GM18909 (cell line): ENCODE measurements at regions not wholly inside any gene's neighbourhood (a gene's known extent, or its start where the extent isn't known, plus 50 kb on each side); places are given as distances from the start of the nearest gene placed in this dataset.
"Not testable (repeated sequence)": the region's sequence is repeated elsewhere in the genome, so short reads cannot be mapped to it uniquely, and the experiment has no call there.

Experiments
- ATAC-seq: cut with Tn5 transposase; IDR thresholded peaks from one replicate; pipeline ENCODE4 v1.9.1; 2021; ENCODE audit warnings: mild to moderate bottlenecking; ENCODE audit not compliant: unreplicated experiment, poor library complexity

- no peak for ATAC-seq
Measured at GRCh38 chr5:119694284-119694683, 64.9 kb downstream of the FAM170A start.

DNA sequence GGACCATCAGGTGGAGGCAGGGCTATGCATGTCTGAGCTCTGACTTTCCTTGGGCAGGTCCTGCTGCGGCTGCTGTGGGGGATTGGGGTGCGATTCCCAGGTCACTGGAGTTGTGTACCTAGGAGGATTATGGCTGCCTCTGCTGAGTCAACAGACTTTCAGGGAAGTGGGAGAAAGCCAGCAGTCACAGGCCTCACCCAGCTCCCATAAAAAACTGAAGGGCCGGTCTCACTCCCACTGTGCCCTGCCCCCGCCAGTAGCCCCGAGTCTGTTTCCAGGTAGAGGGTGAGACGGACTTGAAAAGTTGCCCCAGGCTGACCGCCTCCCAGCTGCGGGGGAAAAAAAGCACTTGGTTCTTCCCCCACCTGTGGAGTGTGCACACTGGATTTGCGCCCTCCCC lies 76.7 kb downstream of the FAM170A start:
- no peak for ATAC-seq

DNA sequence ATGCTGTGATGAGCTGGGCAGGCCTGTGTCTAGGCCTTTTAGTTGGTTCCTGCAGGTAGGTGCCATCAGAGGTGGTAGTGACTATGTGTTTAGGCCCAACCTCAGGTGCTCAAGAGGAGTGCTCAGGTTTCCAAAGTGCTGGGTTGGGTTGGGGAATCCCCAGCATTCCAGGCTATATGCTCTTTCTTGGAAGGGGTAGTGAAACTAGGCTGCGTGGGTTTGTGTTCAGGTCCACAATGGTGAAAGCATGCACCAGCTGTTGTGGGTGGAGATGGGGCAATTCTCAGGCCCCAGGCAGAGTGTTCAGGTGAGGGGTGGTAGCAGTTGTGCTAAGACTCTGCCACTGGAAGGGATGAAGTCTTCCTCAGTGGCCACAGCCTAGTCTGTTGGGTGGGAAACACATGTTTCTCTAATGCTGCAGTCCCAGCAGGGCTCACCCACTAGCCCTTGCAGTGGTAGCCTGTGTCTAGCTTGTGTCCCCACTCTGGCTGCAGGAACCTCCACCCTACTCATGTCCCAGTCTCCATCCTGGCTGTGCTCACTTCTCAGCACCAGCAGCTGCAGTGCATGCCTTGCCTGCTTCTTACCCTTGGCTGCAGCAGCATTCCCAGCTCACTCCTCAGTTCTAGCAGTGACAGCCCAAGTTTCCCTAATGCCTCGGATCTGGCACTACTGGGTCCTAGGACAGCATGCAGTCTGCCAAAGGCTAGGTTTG lies 78.9 kb downstream of the FAM170A start:
- no peak for ATAC-seq

DNA sequence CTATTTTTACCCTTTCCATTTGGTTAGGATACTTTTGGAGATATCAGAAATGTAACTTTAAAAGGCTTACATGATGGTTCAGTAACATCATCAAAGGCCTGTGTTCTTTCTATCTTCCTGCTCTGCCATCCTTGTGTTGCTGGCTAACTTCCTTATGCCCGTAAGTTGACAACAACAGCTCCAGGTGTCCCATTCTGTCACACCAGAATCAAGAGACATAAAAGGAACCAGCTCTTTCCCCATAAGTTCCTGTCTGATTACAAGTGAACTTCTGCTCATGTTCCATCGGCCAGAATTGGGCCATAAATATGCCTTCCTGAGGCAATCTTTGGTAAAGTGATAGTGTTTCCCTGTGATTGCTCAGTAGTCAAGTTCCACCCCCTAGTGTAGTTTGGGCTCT lies 92.4 kb downstream of the FAM170A start:
- ATAC-seq = no peak

- not testable (repeated sequence) for ATAC-seq
Measured at GRCh38 chr5:119725291-119725690, 95.9 kb downstream of the FAM170A start.

DNA sequence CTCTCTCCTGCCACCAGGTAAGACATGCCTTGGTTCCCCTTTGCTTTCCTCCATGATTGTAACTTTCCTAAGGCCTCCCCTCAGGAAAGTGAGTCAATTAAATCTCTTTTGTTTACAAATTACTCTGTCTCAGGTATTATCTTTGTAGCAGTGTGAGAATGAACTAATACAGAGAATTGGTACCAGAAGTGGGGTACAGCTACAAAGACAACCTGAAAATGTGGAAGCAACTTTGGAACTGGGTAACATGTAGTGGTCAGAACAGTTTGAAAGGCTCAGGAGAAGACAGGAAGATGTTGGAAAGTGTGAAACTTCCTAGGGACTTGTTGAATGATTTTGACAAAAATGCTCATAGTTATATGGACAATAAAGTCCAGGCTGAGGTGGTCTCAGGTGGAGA lies 97.2 kb downstream of the FAM170A start:
- ATAC-seq = no peak

- no peak for ATAC-seq
Measured at GRCh38 chr5:119740225-119740624, 110.9 kb downstream of the FAM170A start.

DNA sequence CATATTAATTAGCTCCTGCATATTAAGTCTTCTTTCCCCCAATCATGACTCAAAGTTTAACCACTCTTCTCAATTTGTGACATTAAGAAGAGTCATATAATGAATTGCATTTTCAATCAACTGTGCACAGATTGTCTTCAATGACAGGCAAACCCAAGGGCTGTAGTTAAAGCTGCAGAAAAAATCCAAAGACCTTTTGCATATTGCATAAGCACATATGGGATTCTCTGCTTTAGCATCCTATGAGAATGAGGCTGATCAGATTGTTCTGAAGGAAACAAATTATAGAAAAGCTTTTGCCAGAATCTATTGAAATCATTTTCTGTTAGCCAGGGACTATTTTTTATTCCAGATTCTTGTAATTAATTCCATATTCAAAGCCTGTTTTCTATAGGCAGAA lies 112.3 kb downstream of the FAM170A start:
- no peak for ATAC-seq

- no peak for ATAC-seq
Measured at GRCh38 chr5:119742311-119742710, 113.0 kb downstream of the FAM170A start.

DNA sequence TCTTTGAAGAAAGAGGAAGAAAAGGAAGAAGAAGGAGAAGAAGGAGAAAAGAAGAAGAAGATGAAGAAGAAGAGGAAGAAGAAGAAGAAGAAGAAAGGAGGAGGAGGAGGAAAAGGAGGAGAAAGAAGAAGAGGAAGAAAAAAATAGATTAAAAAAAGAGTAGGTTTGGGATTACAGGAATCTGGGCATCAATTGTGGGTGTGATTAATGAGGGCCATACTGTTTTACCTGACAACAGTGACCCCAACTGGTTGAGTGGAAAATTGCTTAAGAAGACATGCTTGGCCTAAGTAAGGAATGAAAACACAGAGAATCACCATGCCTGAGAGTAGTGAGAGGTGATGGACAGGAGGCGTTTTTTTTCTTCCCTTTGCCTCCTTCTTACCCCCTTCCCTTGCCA lies 114.6 kb downstream of the FAM170A start:
- ATAC-seq = peak; percentile 85

DNA sequence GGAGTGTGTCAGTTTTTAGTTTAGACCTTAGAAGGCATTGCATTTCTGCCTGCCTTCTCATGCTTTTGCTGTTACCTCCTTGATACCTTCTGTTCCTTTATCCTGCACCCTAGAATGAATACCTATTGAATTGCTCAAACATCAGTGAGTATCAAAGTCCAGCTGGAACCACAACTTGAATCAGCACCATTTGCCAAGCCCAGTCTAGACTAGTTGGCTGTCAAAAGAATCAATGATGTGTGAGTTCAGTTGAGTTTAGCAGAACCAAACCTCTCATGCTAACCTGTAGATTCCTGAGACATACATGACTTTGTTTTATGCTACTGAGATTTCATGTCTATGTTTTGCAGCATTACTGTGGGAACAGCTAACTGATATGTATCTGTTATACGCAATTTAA lies 116.6 kb downstream of the FAM170A start:
- ATAC-seq = no peak

DNA sequence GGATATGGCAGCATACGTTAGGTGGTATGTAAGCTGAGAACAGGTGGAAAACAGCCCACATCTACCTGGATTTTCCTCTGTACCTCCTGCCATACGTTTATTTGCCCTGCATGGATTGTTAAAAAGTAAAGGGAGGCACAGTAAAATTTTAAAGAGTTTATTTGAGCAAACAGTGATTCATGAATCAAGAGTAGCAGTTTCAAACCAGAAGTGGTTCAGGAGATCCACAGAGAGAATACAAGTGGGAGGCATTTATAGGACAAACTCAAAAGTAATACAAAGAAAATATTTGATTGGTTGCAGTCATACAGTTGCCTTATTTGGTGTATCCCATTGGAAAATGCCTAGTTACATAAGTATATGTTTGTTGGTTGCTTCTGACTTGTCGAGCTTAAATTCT lies 117.6 kb downstream of the FAM170A start:
- no peak for ATAC-seq

DNA sequence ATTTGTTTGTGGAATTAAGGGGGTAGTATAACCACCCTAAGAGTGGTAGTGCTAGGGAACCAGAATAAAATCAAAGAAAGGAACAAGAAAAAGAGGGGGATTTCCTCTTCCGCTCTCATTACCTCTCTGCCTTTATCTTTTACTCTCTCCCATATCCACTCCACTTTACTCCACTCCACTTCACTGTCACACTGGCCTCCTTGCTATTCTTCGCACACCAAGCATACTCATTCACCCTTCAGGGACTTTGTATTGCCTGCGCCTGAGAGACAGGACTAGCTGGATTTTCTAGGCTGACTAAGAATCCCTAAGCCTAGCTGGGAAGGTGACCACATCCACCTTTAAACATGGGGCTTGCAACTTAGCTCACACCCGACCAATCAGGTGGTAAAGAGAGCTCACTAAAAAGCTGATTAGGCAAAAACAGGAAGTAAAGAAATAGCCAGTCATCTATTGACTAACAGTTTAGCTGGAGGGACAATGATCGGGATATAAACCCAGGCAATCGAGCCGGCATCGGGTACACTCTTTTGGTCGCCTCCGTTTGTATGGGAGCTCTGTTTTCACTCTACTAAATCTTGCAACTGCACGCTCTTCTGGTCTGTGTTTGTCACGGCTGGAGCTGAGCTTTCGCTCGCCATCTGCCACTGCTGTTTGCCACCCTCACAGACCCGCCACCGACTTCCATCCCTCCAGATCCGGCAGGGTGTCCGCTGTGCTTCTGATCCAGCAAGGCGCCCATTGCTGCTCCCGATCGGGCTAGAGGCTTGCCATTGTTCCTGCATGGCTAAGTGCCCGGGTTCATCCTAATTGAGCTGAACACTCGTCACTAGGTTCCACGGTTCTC lies 121.8 kb downstream of the FAM170A start:
- no peak for ATAC-seq

DNA sequence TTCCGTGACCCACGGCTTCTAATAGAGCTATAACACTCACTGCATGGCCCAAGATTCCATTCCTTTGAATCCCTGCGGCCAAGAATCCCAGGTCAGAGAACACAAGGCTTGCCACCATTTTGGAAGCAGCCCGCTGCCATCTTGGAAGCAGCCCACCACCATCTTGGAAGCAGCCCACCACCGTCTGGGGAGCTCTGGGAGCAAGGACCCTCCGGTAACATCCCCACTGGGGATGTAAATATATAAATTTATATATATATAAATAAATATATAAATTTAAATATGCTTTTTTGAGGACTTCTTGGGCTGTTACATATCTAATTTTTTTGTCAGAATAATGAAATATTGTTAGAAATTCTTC lies 122.4 kb downstream of the FAM170A start:
- no peak for ATAC-seq

GRCh38 chr5:119752921-119753886 lies 123.8 kb downstream of the FAM170A start:
- ATAC-seq = no peak

DNA sequence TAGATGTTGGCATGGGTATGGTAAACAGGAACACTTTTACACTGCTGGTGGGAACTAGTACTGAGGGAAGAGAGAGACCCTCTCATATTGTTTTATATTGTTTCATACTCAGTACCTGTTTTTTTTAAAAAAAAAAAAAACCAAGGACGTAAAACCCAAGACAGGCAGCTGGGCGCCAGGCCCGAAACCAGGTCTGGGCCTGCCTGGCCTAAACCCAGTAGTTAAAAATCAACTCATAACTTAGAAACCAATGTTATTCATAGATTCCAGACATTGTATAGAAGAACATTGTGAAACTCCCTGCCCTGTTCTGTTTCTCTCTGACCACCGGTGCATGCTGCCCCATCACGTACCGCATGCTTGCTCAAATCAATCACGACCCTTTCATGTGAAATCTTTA lies 125.5 kb downstream of the FAM170A start:
- ATAC-seq = not testable (repeated sequence)

- ATAC-seq = no peak
Measured at GRCh38 chr5:119757276-119757675, 127.9 kb downstream of the FAM170A start.

GRCh38 chr5:119769695-119770693 lies 140.6 kb downstream of the FAM170A start:
- ATAC-seq = not testable (repeated sequence)

DNA sequence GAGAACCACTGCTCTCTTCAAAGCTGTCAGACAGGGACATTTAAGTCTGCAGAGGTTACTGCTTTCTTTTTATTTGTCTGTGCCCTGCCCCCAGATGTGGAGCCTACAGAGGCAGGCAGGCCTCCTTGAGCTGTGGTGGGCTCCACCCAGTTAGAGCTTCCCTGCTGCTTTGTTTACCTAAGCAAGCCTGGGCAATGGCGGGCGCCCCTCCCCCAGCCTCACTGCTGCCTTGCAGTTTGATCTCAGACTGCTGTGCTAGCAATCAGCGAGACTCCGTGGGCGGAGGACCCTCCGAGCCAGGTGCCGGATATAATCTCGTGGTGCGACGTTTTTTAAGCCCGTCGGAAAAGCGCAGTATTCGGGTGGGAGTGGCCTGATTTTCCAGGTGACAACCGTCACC lies 150.8 kb downstream of the FAM170A start:
- ATAC-seq = not testable (repeated sequence)
